Neuronal stem cell (in vitro differentiated cells): ENCODE measurements at regions not wholly inside any gene's neighbourhood (a gene's known extent, or its start where the extent isn't known, plus 50 kb on each side); places are given as distances from the start of the nearest gene placed in this dataset.
"Not testable (repeated sequence)": the region's sequence is repeated elsewhere in the genome, so short reads cannot be mapped to it uniquely, and the experiment has no call there.

ENCODE experiments used
- DNase-seq: peaks from one replicate; pipeline ENCODE4 v3.0.0-alpha.2; 2013; ENCODE audit warnings: low spot score
- H2AFZ ChIP-seq: one replicate; pipeline ENCODE4 v1.6.1; 2013; ENCODE audit warnings: mild to moderate bottlenecking, low read length, inconsistent platforms
- H2AK5ac ChIP-seq: 2 replicates; pipeline ENCODE4 v1.6.1; 2013; ENCODE audit warnings: low read depth, mild to moderate bottlenecking, inconsistent platforms, low read length, moderate library complexity, mixed read lengths
- H2BK120ac ChIP-seq: 2 replicates; pipeline ENCODE4 v1.6.1; 2013; ENCODE audit warnings: low read depth, mild to moderate bottlenecking, inconsistent platforms, low read length, moderate library complexity, mixed read lengths
- H2BK12ac ChIP-seq: one replicate; pipeline ENCODE4 v1.6.1; 2013; ENCODE audit warnings: low read length, inconsistent platforms
- H2BK15ac ChIP-seq: 2 replicates; pipeline ENCODE4 v1.6.1; 2013; ENCODE audit warnings: mild to moderate bottlenecking, low read length, inconsistent platforms, mixed read lengths
- H2BK5ac ChIP-seq: one replicate; pipeline ENCODE4 v1.6.1; 2013; ENCODE audit warnings: inconsistent platforms, mild to moderate bottlenecking, low read length, moderate library complexity
- H3K14ac ChIP-seq: one replicate; pipeline ENCODE4 v1.6.1; 2013; ENCODE audit warnings: low read length, inconsistent platforms
- H3K18ac ChIP-seq: 2 replicates; pipeline ENCODE4 v1.6.1; 2013; ENCODE audit warnings: low read length, inconsistent platforms
- H3K23ac ChIP-seq: 2 replicates; pipeline ENCODE4 v1.6.1; 2013; ENCODE audit warnings: low read depth, mild to moderate bottlenecking, mixed read lengths, low read length, inconsistent platforms; ENCODE audit not compliant: poor library complexity
- H3K27ac ChIP-seq: replicated peaks from 3 replicates; pipeline ENCODE4 v1.5.1; 2013; ENCODE audit warnings: low read length, inconsistent platforms
- H3K27me3 ChIP-seq, 3 experiments: 2 replicates each; pipeline ENCODE4 v1.6.1; 2013; ENCODE audit warnings: low read length in 3 of 3, mild to moderate bottlenecking in 2 of 3, inconsistent platforms in 1 of 3, low read depth in 1 of 3, mixed read lengths in 1 of 3, moderate library complexity in 1 of 3; ENCODE audit not compliant: control insufficient read depth in 3 of 3, insufficient read depth in 3 of 3
- H3K36me3 ChIP-seq, 2 donors: replicated peaks in 1 of 2; 2 replicates each; pipeline ENCODE4 v1.6.1; 2013; ENCODE audit warnings: low read length in 2 of 2; ENCODE audit not compliant: control insufficient read depth in 2 of 2, insufficient read depth in 2 of 2
- H3K4ac ChIP-seq: 2 replicates; pipeline ENCODE4 v1.6.1; 2013; ENCODE audit warnings: inconsistent platforms, mild to moderate bottlenecking, low read length, moderate library complexity
- H3K4me1 ChIP-seq, 2 donors: 1 replicate in 1 of 2; 2 replicates in 1 of 2; pipeline ENCODE4 v1.6.1; 2013; ENCODE audit warnings: low read length in 2 of 2, low read depth in 1 of 2; ENCODE audit not compliant: control insufficient read depth in 2 of 2, insufficient read depth in 1 of 2
- H3K4me2 ChIP-seq: one replicate; pipeline ENCODE4 v1.6.1; 2013; ENCODE audit warnings: mild to moderate bottlenecking, low read length, inconsistent platforms; ENCODE audit not compliant: insufficient read depth, poor library complexity, severe bottlenecking
- H3K4me3 ChIP-seq, 2 donors: 2 replicates each; pipeline ENCODE4 v1.5.1; 2013; ENCODE audit warnings: low read length in 2 of 2, mild to moderate bottlenecking in 2 of 2, inconsistent platforms in 1 of 2, moderate library complexity in 1 of 2
- H3K79me1 ChIP-seq: one replicate; pipeline ENCODE4 v1.6.1; 2013; ENCODE audit warnings: low read depth, mild to moderate bottlenecking, inconsistent platforms, low read length, moderate library complexity
- H3K9ac ChIP-seq: one replicate; pipeline ENCODE4 v1.6.1; 2013; ENCODE audit warnings: mild to moderate bottlenecking, low read depth, low read length, inconsistent platforms; ENCODE audit not compliant: poor library complexity
- H3K9me3 ChIP-seq, 2 donors: replicated peaks in 1 of 2; 2 replicates each; pipeline versions ENCODE3 to v1.6.1; 2013; ENCODE audit warnings: low read length in 2 of 2, mild to moderate bottlenecking in 2 of 2, inconsistent platforms in 1 of 2, low read depth in 1 of 2, mixed read lengths in 1 of 2, moderate library complexity in 1 of 2; ENCODE audit not compliant: control insufficient read depth in 2 of 2, insufficient read depth in 1 of 2
- H4K8ac ChIP-seq: one replicate; pipeline ENCODE4 v1.6.1; 2013; ENCODE audit warnings: low read depth, mild to moderate bottlenecking, inconsistent platforms, low read length, moderate library complexity
- H4K91ac ChIP-seq: one replicate; pipeline ENCODE4 v1.6.1; 2013; ENCODE audit warnings: low read length, low read depth, mild to moderate bottlenecking, inconsistent platforms; ENCODE audit not compliant: poor library complexity
- WGBS, 2 donors: extraction: QIAGEN DNeasy Blood & Tissue Kit; methylation state at CpG; one replicate each; pipeline ENCODE4 v1.1.7; 2013; ENCODE audit warnings: missing lambda C conversion rate in 2 of 2, mixed read lengths in 1 of 2; ENCODE audit not compliant: insufficient read length in 2 of 2, insufficient replicate concordance in 1 of 2; ENCODE audit errors: extremely low coverage in 2 of 2; 5-methylcytosine and 5-hydroxymethylcytosine counted together

GRCh38 chr2:16388199-16388830, 277.3 kb downstream of the CYRIA start:
- not testable (repeated sequence) for H3K23ac ChIP-seq, H3K4me1 ChIP-seq, DNase-seq, H2BK120ac ChIP-seq, H4K8ac ChIP-seq, H3K9me3 ChIP-seq, H2BK15ac ChIP-seq, H3K36me3 ChIP-seq, H2BK12ac ChIP-seq, H2AFZ ChIP-seq, H2BK5ac ChIP-seq, H3K14ac ChIP-seq, H3K79me1 ChIP-seq, H3K4me3 ChIP-seq, H2AK5ac ChIP-seq, H3K27ac ChIP-seq, H3K18ac ChIP-seq, H3K27me3 ChIP-seq, H4K91ac ChIP-seq, H3K4me2 ChIP-seq, H3K9ac ChIP-seq, H3K4ac ChIP-seq
- no CpG with 5 or more reads among the region's 16 CpGs for WGBS, 2 donors

DNA sequence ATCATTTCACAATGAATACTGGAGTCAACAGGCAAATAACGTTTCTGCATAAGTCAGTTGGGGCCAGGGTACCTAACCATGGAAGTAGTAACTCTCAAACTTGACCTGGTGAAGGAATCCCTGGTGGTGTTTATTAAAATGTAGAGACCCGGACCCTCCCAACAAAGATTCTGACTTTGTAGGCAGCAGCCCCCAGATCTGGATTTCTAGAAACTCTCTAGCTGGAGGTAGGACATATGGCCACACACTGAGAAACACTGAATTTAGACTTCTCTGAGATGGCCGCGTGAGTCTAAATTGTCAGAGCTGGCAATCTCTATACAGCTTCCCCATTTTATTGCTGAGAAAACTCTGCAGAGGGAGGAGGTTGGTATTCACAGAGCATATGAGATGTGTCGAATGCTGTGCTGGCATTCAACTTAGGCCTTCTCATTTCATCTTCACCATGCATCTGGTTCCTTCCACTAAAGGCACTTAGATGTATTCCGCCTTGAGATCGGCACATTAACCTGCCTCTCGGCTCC, 278.1 kb downstream of the CYRIA start:
- H4K8ac ChIP-seq: no peak overlapping the region
- no peaks in the 10 kb centered on the region for H3K79me1 ChIP-seq
- no peak overlapping the region for H2BK15ac ChIP-seq
- H2AFZ ChIP-seq: no peak overlapping the region
- H3K9me3 ChIP-seq: no peaks in the 10 kb centered on the region
- no peak overlapping the region for H3K9ac ChIP-seq
- H2BK120ac ChIP-seq: no peak overlapping the region
- H3K4me1 ChIP-seq: peaks cover 2 to 3% of the 10 kb centered on the region in 2 donors
- no peak overlapping the region for H3K14ac ChIP-seq
- H2BK12ac ChIP-seq: no peak overlapping the region
- no peak overlapping the region for H3K4me2 ChIP-seq
- H3K36me3 ChIP-seq: no peaks in the 10 kb centered on the region
- no peak overlapping the region for H2BK5ac ChIP-seq
- H4K91ac ChIP-seq: no peak overlapping the region
- H3K27me3 ChIP-seq: no peaks in the 10 kb centered on the region
- H3K27ac ChIP-seq: no peak overlapping the region
- no peak overlapping the region for H3K4me3 ChIP-seq
- H3K23ac ChIP-seq: no peak overlapping the region
- H2AK5ac ChIP-seq: no peak overlapping the region
- no peak for DNase-seq
- no CpG with 5 or more reads among the region's 8 CpGs for WGBS, 2 donors
- no peak overlapping the region for H3K4ac ChIP-seq
- H3K18ac ChIP-seq: no peak overlapping the region

DNA sequence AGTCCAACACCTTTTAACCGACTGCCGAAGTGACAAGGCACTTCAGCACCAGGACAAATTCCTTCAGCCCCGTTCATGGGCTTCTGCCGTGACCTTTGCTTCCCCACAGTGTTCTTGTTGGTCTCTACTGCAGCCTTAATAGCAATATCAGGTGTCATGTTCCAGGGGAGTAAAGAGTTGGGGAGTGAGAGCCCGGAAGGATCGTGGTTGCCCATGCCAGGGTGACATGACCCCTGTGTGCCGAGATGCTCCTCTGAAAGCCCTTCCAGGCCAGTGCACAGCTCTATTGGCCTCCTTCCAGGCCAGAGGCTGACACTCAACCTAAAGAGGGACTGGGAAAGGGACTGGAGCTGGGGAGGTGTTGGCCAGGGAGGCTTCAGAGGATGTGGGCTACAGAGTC, 279.2 kb downstream of the CYRIA start:
- Histone ChIP-seq H3K23ac (no peak overlapping the region), H4K8ac (no peak overlapping the region), H3K9ac (no peak overlapping the region), H2BK5ac (no peak overlapping the region), H2BK12ac (no peak overlapping the region), H3K27me3 (no peaks in the 10 kb centered on the region), H2BK15ac (no peak overlapping the region), H2BK120ac (no peak overlapping the region), H3K27ac (no peak overlapping the region), H3K4me1 (peaks cover 2 to 3% of the 10 kb centered on the region in 2 donors), H3K79me1 (no peaks in the 10 kb centered on the region), H3K36me3 (no peaks in the 10 kb centered on the region), H4K91ac (no peak overlapping the region), H3K4me2 (no peak overlapping the region), H2AK5ac (no peak overlapping the region), H3K4ac (no peak overlapping the region), H3K4me3 (no peak overlapping the region), H3K18ac (no peak overlapping the region), H2AFZ (no peak overlapping the region), H3K14ac (no peak overlapping the region), H3K9me3 (no peaks in the 10 kb centered on the region)
- no CpG with 5 or more reads among the region's 7 CpGs for WGBS, 2 donors
- no peak for DNase-seq

DNA sequence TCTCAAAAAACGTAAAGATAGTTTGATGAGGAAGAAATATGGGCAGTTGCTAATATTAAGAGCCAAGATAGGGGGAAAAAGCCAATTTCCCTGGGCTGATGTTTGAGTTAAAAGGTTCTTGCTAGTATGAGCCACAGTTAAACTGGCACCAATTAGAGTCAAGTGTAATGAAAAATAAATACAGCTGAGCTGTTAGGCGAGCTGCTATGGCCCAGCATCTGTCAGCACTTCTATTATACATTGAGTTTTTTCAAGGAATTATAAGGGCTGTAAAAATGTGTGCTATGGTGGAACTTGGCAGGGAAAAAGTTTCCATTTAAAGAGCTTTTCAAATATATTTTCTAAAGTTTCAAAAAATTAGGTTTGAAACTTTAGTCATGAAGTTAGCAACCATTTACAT, 279.6 kb downstream of the CYRIA start:
- Histone ChIP-seq H2BK120ac (no peak overlapping the region), H2AK5ac (no peak overlapping the region), H3K79me1 (no peaks in the 10 kb centered on the region), H2AFZ (no peak overlapping the region), H3K9ac (no peak overlapping the region), H3K4me3 (no peak overlapping the region), H3K18ac (no peak overlapping the region), H4K91ac (no peak overlapping the region), H3K14ac (no peak overlapping the region), H3K27me3 (no peaks in the 10 kb centered on the region), H3K4me1 (peaks cover 2 to 3% of the 10 kb centered on the region in 2 donors), H2BK12ac (no peak overlapping the region), H3K23ac (no peak overlapping the region), H4K8ac (no peak overlapping the region), H3K27ac (no peak overlapping the region), H2BK5ac (no peak overlapping the region), H3K9me3 (no peaks in the 10 kb centered on the region), H3K4ac (no peak overlapping the region), H3K36me3 (no peaks in the 10 kb centered on the region), H2BK15ac (no peak overlapping the region), H3K4me2 (no peak overlapping the region)
- WGBS, 2 donors: no CpG with 5 or more reads among the region's 2 CpGs
- no peak for DNase-seq
